ENCODE measurements at regions not wholly inside any gene's neighbourhood (a gene's known extent, or its start where the extent isn't known, plus 50 kb on each side); places are given as distances from the start of the nearest gene placed in this dataset.

DNA sequence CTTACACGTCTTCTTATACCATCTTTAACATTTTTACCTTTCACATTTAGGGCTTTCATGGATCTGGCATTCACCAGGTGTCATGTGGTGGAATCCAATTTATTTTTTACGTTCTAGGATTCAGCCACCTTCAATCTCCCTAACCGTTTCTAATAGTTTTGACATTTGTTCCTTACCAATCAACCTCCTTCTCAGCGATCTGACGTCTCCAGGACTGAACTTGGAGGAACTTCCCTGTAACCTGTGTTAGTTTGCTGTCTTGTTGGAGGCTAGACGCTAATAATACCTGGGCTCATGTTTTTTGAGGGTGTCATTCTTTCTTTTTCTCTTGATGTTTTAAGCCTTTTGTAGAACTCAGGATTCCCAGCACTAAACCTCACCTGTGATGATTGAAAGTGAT lies 351.6 kb downstream of the THBS2 start:
- Histone ChIP-seq H2AK5ac (ENCODE audit: low read depth, low read length) (no peak overlapping the region), H4K8ac (ENCODE audit: low read depth, low read length) (no peak overlapping the region), H3K9me3 (replicated peaks in 1 of 2; ENCODE audit: control insufficient read depth in 2 of 2, insufficient read depth in 1 of 2, low read depth in 1 of 2, low read length in 2 of 2) (no peaks in the 10 kb centered on the region), H3K18ac (ENCODE audit: low read length) (no peak overlapping the region), H3K4ac (ENCODE audit: low read length) (no peak overlapping the region), H3K4me1 (ENCODE audit: control insufficient read depth in 2 of 2, insufficient read depth in 1 of 2, low read depth in 1 of 2, low read length in 2 of 2) (no peaks in the 10 kb centered on the region), H2BK5ac (ENCODE audit: low read length) (no peak overlapping the region), H3K36me3 (replicated peaks in 1 of 2; ENCODE audit: control insufficient read depth in 2 of 2, insufficient read depth in 2 of 2, low read length in 2 of 2) (no peaks in the 10 kb centered on the region), H2BK15ac (ENCODE audit: low read length) (no peak overlapping the region), H3K79me1 (ENCODE audit: low read depth, low read length) (no peaks in the 10 kb centered on the region), H4K91ac (ENCODE audit: low read depth, low read length, poor library complexity) (no peak overlapping the region), H3K4me2 (ENCODE audit: insufficient read depth, low read length, poor library complexity, severe bottlenecking) (no peak overlapping the region), H2AFZ (ENCODE audit: low read length) (no peak overlapping the region), H3K27me3 (ENCODE audit: control insufficient read depth in 3 of 3, insufficient read depth in 3 of 3, low read depth in 1 of 3, low read length in 3 of 3) (no peaks in the 10 kb centered on the region), H3K23ac (ENCODE audit: low read depth, low read length, poor library complexity) (no peak overlapping the region), H3K4me3 (ENCODE audit: low read length in 2 of 2) (no peak overlapping the region), H3K14ac (ENCODE audit: low read length) (no peak overlapping the region), H3K27ac (replicated peaks; ENCODE audit: low read length) (no peak overlapping the region), H2BK120ac (ENCODE audit: low read depth, low read length) (no peak overlapping the region), H3K9ac (ENCODE audit: low read depth, low read length, poor library complexity) (no peak overlapping the region), H2BK12ac (ENCODE audit: low read length) (no peak overlapping the region)
- no peak for DNase-seq (ENCODE audit: low spot score)
- WGBS, 2 donors (ENCODE audit: extremely low coverage in 2 of 2, insufficient read length in 2 of 2, insufficient replicate concordance in 1 of 2), result no CpG with 5 or more reads among the region's 6 CpGs

DNA sequence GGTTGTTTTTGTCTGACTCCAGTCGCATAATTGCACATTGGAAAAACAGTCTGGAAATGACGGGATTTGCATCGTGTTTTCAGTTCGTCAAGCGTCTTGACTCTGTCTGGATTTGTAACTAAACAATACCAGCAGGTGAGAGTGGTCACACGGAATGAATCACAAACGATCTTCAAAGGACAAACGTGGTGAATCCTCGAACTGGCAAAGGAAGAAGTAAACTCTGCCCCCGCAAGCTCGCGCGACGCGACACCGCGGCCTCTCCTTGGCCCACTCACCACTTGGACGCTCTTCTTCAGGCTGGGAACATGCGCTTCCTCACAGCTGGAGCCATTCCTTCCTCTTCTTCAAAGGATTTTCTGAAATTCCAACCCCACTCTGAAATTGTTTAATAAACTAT lies 352.6 kb downstream of the THBS2 start:
- Histone ChIP-seq H4K8ac (ENCODE audit: low read depth, low read length) (no peak overlapping the region), H3K4me2 (ENCODE audit: insufficient read depth, low read length, poor library complexity, severe bottlenecking) (no peak overlapping the region), H3K4me3 (ENCODE audit: low read length in 2 of 2) (no peak overlapping the region), H3K9me3 (replicated peaks in 1 of 2; ENCODE audit: control insufficient read depth in 2 of 2, insufficient read depth in 1 of 2, low read depth in 1 of 2, low read length in 2 of 2) (no peaks in the 10 kb centered on the region), H3K4ac (ENCODE audit: low read length) (no peak overlapping the region), H2BK12ac (ENCODE audit: low read length) (no peak overlapping the region), H3K27ac (replicated peaks; ENCODE audit: low read length) (no peak overlapping the region), H3K79me1 (ENCODE audit: low read depth, low read length) (no peaks in the 10 kb centered on the region), H2BK15ac (ENCODE audit: low read length) (no peak overlapping the region), H3K9ac (ENCODE audit: low read depth, low read length, poor library complexity) (no peak overlapping the region), H4K91ac (ENCODE audit: low read depth, low read length, poor library complexity) (no peak overlapping the region), H2BK120ac (ENCODE audit: low read depth, low read length) (no peak overlapping the region), H3K4me1 (ENCODE audit: control insufficient read depth in 2 of 2, insufficient read depth in 1 of 2, low read depth in 1 of 2, low read length in 2 of 2) (no peaks in the 10 kb centered on the region), H2AK5ac (ENCODE audit: low read depth, low read length) (no peak overlapping the region), H3K36me3 (replicated peaks in 1 of 2; ENCODE audit: control insufficient read depth in 2 of 2, insufficient read depth in 2 of 2, low read length in 2 of 2) (no peaks in the 10 kb centered on the region), H3K14ac (ENCODE audit: low read length) (no peak overlapping the region), H3K27me3 (ENCODE audit: control insufficient read depth in 3 of 3, insufficient read depth in 3 of 3, low read depth in 1 of 3, low read length in 3 of 3) (no peaks in the 10 kb centered on the region), H2BK5ac (ENCODE audit: low read length) (no peak overlapping the region), H3K18ac (ENCODE audit: low read length) (no peak overlapping the region), H3K23ac (ENCODE audit: low read depth, low read length, poor library complexity) (no peak overlapping the region), H2AFZ (ENCODE audit: low read length) (no peak overlapping the region)
- no CpG with 5 or more reads among the region's 19 CpGs for WGBS, 2 donors (ENCODE audit: extremely low coverage in 2 of 2, insufficient read length in 2 of 2, insufficient replicate concordance in 1 of 2)
- DNase-seq (ENCODE audit: low spot score), result no peak

DNA sequence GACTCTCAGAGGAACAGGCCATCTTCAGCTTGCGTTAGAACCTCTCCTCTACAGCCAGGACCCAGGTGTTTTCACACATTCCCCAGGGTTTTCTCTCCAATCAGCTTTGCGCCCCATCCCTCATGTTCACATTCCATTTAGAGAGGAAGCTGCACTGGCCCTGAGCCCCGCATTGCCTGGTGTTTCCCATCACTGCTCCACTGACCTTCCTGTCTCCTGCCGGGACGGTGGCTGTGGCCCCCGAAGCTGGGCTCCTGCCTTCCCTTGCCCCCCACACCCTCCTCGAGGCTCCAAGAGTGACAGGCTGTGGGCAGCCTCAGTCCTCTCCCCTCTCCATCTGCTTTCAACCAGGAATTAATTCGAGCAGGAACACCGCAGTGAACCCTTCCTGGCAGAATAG lies 357.3 kb downstream of the THBS2 start:
- no peak overlapping the region for H3K4me2 ChIP-seq (ENCODE audit: insufficient read depth, low read length, poor library complexity, severe bottlenecking)
- no peak overlapping the region for H3K14ac ChIP-seq (ENCODE audit: low read length)
- no peak overlapping the region for H3K27ac ChIP-seq (replicated peaks; ENCODE audit: low read length)
- peak overlapping the region; percentile 52 for H4K8ac ChIP-seq (ENCODE audit: low read depth, low read length)
- no peak overlapping the region for H2BK5ac ChIP-seq (ENCODE audit: low read length)
- H3K4me1 ChIP-seq (ENCODE audit: control insufficient read depth in 2 of 2, insufficient read depth in 1 of 2, low read depth in 1 of 2, low read length in 2 of 2), result no peaks in the 10 kb centered on the region
- H4K91ac ChIP-seq (ENCODE audit: low read depth, low read length, poor library complexity), result no peak overlapping the region
- H3K79me1 ChIP-seq (ENCODE audit: low read depth, low read length), result no peaks in the 10 kb centered on the region
- no CpG with 5 or more reads among the region's 9 CpGs for WGBS, 2 donors (ENCODE audit: extremely low coverage in 2 of 2, insufficient read length in 2 of 2, insufficient replicate concordance in 1 of 2)
- H3K9ac ChIP-seq (ENCODE audit: low read depth, low read length, poor library complexity), result no peak overlapping the region
- H3K36me3 ChIP-seq (replicated peaks in 1 of 2; ENCODE audit: control insufficient read depth in 2 of 2, insufficient read depth in 2 of 2, low read length in 2 of 2), result peaks cover 0 to 2% of the 10 kb centered on the region in 2 donors
- H2BK120ac ChIP-seq (ENCODE audit: low read depth, low read length), result no peak overlapping the region
- H2AFZ ChIP-seq (ENCODE audit: low read length), result peak overlapping the region; percentile 77
- H3K4me3 ChIP-seq (ENCODE audit: low read length in 2 of 2), result no peak overlapping the region
- H3K9me3 ChIP-seq (replicated peaks in 1 of 2; ENCODE audit: control insufficient read depth in 2 of 2, insufficient read depth in 1 of 2, low read depth in 1 of 2, low read length in 2 of 2), result peaks cover 0 to 2% of the 10 kb centered on the region in 2 donors
- no peak overlapping the region for H2BK12ac ChIP-seq (ENCODE audit: low read length)
- no peak overlapping the region for H3K18ac ChIP-seq (ENCODE audit: low read length)
- H3K23ac ChIP-seq (ENCODE audit: low read depth, low read length, poor library complexity), result no peak overlapping the region
- DNase-seq (ENCODE audit: low spot score), result no peak
- no peak overlapping the region for H3K4ac ChIP-seq (ENCODE audit: low read length)
- H2BK15ac ChIP-seq (ENCODE audit: low read length), result no peak overlapping the region
- H2AK5ac ChIP-seq (ENCODE audit: low read depth, low read length), result no peak overlapping the region
- no peaks in the 10 kb centered on the region for H3K27me3 ChIP-seq (ENCODE audit: control insufficient read depth in 3 of 3, insufficient read depth in 3 of 3, low read depth in 1 of 3, low read length in 3 of 3)

DNA sequence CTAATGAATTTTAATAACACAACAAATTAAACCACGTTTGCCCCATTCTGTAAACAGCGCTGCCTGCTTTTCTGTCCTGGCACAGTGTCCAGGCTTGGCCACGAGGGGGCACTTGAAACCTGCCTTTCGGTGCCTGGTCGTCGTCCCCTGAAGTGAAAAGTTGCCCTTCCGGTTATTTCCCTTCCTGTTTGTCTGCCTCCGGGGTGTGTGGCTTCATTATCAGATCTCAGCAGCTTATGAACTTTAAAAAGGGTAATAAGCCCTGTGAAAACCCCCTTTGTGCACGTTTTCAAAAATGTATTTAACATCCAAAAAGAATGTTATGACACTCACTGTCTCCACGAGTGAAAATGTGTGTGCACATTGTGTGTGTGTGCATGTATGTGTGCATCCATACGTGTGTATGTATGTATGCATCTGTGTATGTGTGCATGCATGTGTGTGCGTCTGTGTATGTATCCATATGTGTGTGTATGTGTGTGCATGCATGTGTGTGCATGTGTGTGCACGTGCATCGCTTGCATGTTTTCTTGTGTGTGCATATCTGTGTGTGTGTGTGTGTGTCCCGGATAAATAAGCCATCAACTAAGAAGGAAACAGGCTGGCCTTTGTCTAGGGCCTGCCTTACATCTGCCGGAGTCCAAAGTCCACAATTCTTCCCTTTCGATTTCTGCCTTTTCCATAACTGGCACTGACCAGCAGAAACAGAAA lies 358.4 kb downstream of the THBS2 start:
- DNase-seq (ENCODE audit: low spot score), result peak; percentile 44

More for the DNA sequence above, 358.4 kb downstream of the THBS2 start:
- H2AFZ ChIP-seq (ENCODE audit: low read length), result peak overlapping the region; percentile 77
- no peak overlapping the region for H2AK5ac ChIP-seq (ENCODE audit: low read depth, low read length)
- H3K14ac ChIP-seq (ENCODE audit: low read length), result no peak overlapping the region
- no peak overlapping the region for H3K9ac ChIP-seq (ENCODE audit: low read depth, low read length, poor library complexity)
- H3K4ac ChIP-seq (ENCODE audit: low read length), result peak overlapping the region; percentile 0
- no CpG with 5 or more reads among the region's 17 CpGs for WGBS, 2 donors (ENCODE audit: extremely low coverage in 2 of 2, insufficient read length in 2 of 2, insufficient replicate concordance in 1 of 2)
- peak overlapping the region; percentile 52 for H4K8ac ChIP-seq (ENCODE audit: low read depth, low read length)
- no peak overlapping the region for H3K27ac ChIP-seq (replicated peaks; ENCODE audit: low read length)
- H2BK15ac ChIP-seq (ENCODE audit: low read length), result no peak overlapping the region
- H3K9me3 ChIP-seq (replicated peaks in 1 of 2; ENCODE audit: control insufficient read depth in 2 of 2, insufficient read depth in 1 of 2, low read depth in 1 of 2, low read length in 2 of 2), result peaks cover 0 to 2% of the 10 kb centered on the region in 2 donors
- no peaks in the 10 kb centered on the region for H3K79me1 ChIP-seq (ENCODE audit: low read depth, low read length)
- H2BK12ac ChIP-seq (ENCODE audit: low read length), result no peak overlapping the region
- no peak overlapping the region for H2BK120ac ChIP-seq (ENCODE audit: low read depth, low read length)
- peak overlapping the region; percentile 98 for H4K91ac ChIP-seq (ENCODE audit: low read depth, low read length, poor library complexity)
- peaks cover 0 to 2% of the 10 kb centered on the region in 2 donors for H3K36me3 ChIP-seq (replicated peaks in 1 of 2; ENCODE audit: control insufficient read depth in 2 of 2, insufficient read depth in 2 of 2, low read length in 2 of 2)
- H3K18ac ChIP-seq (ENCODE audit: low read length), result peak overlapping the region; percentile 24
- H3K27me3 ChIP-seq (ENCODE audit: control insufficient read depth in 3 of 3, insufficient read depth in 3 of 3, low read depth in 1 of 3, low read length in 3 of 3), result no peaks in the 10 kb centered on the region
- H3K4me3 ChIP-seq (ENCODE audit: low read length in 2 of 2), result peak overlapping the region in 1 of 2 donors; percentile 31
- H3K4me1 ChIP-seq (ENCODE audit: control insufficient read depth in 2 of 2, insufficient read depth in 1 of 2, low read depth in 1 of 2, low read length in 2 of 2), result peaks cover 0 to 3% of the 10 kb centered on the region in 2 donors
- no peak overlapping the region for H3K23ac ChIP-seq (ENCODE audit: low read depth, low read length, poor library complexity)
- no peak overlapping the region for H2BK5ac ChIP-seq (ENCODE audit: low read length)
- H3K4me2 ChIP-seq (ENCODE audit: insufficient read depth, low read length, poor library complexity, severe bottlenecking), result no peak overlapping the region

Data from neuronal stem cell (in vitro differentiated cells).